SJSA1 (cell line): ENCODE measurements at regions not wholly inside any gene's neighbourhood (a gene's known extent, or its start where the extent isn't known, plus 50 kb on each side); places are given as distances from the start of the nearest gene placed in this dataset.

ENCODE experiments used
- DNase-seq, 2 experiments: peaks; one replicate each; pipeline ENCODE4 v3.0.0-alpha.2; 2015 to 2020; ENCODE audit warnings: low spot score in 2 of 2, low read depth in 1 of 2
- H3K27ac ChIP-seq: fragments of 250-450 bp; sonication (Bioruptor Pico); 2 replicates; pipeline ENCODE4 v1.5.1; 2020; ENCODE audit warnings: mild to moderate bottlenecking, moderate library complexity
- H3K27me3 ChIP-seq: fragments of 250-450 bp; sonication (Bioruptor Pico); replicated peaks from 2 replicates; pipeline ENCODE4 v1.5.1; 2020; ENCODE audit warnings: mild to moderate bottlenecking, moderate library complexity
- H3K36me3 ChIP-seq: fragments of 250-450 bp; sonication (Bioruptor Pico); 2 replicates; pipeline ENCODE4 v1.5.1; 2020; ENCODE audit warnings: mild to moderate bottlenecking
- H3K4me1 ChIP-seq: fragments of 250-450 bp; sonication (Bioruptor Pico); replicated peaks from 2 replicates; pipeline ENCODE4 v1.6.1; 2021; ENCODE audit warnings: mild to moderate bottlenecking
- H3K4me3 ChIP-seq: fragments of 250-450 bp; sonication (Bioruptor Pico); 2 replicates; pipeline ENCODE4 v1.5.1; 2020; ENCODE audit warnings: mild to moderate bottlenecking
- H3K9me3 ChIP-seq: fragments of 250-450 bp; sonication (Bioruptor Pico); replicated peaks from 2 replicates; pipeline ENCODE4 v1.5.1; 2020; ENCODE audit warnings: mild to moderate bottlenecking

- H3K4me1 ChIP-seq = no peaks in the 10 kb centered on the region
- no peak overlapping the region for H3K4me3 ChIP-seq
- no peak overlapping the region for H3K27ac ChIP-seq
- no peaks in the 10 kb centered on the region for H3K27me3 ChIP-seq
- H3K9me3 ChIP-seq = no peaks in the 10 kb centered on the region; the same call in 1 of the 2 replicates
- no peaks in the 10 kb centered on the region for H3K36me3 ChIP-seq
- DNase-seq = no peak
Observed at GRCh38 chr3:144369129-144369879, 397.7 kb downstream of the DIPK2A start.

GRCh38 chr3:144375088-144375487 is 403.5 kb downstream of the DIPK2A start:
- no peak for DNase-seq
- no peak overlapping the region for H3K27ac ChIP-seq
- H3K27me3 ChIP-seq = no peaks in the 10 kb centered on the region

GRCh38 chr3:144380849-144381248 is 409.2 kb downstream of the DIPK2A start:
- Histone ChIP-seq H3K4me1 (no peaks in the 10 kb centered on the region), H3K4me3 (no peak overlapping the region), H3K27ac (no peak overlapping the region), H3K27me3 (no peaks in the 10 kb centered on the region), H3K36me3 (no peaks in the 10 kb centered on the region), H3K9me3 (no peaks in the 10 kb centered on the region; the same call in 1 of the 2 replicates)
- no peak for DNase-seq

More at GRCh38 chr3:144375088-144375487, 403.5 kb downstream of the DIPK2A start:
- H3K9me3 ChIP-seq = no peaks in the 10 kb centered on the region; the same call in 1 of the 2 replicates
- no peaks in the 10 kb centered on the region for H3K4me1 ChIP-seq
- H3K36me3 ChIP-seq = no peaks in the 10 kb centered on the region
- H3K4me3 ChIP-seq = no peak overlapping the region

- Histone ChIP-seq H3K4me3 (no peak overlapping the region), H3K27ac (no peak overlapping the region), H3K27me3 (no peaks in the 10 kb centered on the region), H3K9me3 (no peaks in the 10 kb centered on the region; the same call in 1 of the 2 replicates), H3K4me1 (no peaks in the 10 kb centered on the region), H3K36me3 (no peaks in the 10 kb centered on the region)
- DNase-seq = no peak
Observed at GRCh38 chr3:144381607-144382006, 410.0 kb downstream of the DIPK2A start.

GRCh38 chr3:144384241-144384979 is 412.8 kb downstream of the DIPK2A start:
- no peaks in the 10 kb centered on the region for H3K36me3 ChIP-seq
- H3K27me3 ChIP-seq = no peaks in the 10 kb centered on the region
- no peak for DNase-seq
- H3K4me3 ChIP-seq = no peak overlapping the region
- no peaks in the 10 kb centered on the region for H3K9me3 ChIP-seq
- no peak overlapping the region for H3K27ac ChIP-seq
- no peaks in the 10 kb centered on the region for H3K4me1 ChIP-seq

GRCh38 chr3:144390786-144391185 is 419.2 kb downstream of the DIPK2A start:
- no peak for DNase-seq
- Histone ChIP-seq H3K36me3 (no peaks in the 10 kb centered on the region), H3K9me3 (no peaks in the 10 kb centered on the region), H3K4me3 (no peak overlapping the region), H3K27ac (no peak overlapping the region), H3K27me3 (no peaks in the 10 kb centered on the region), H3K4me1 (no peaks in the 10 kb centered on the region)

- Histone ChIP-seq H3K9me3 (no peaks in the 10 kb centered on the region), H3K27ac (no peak overlapping the region), H3K36me3 (no peaks in the 10 kb centered on the region), H3K4me3 (no peak overlapping the region), H3K4me1 (no peaks in the 10 kb centered on the region), H3K27me3 (no peaks in the 10 kb centered on the region)
- DNase-seq = no peak
Observed at GRCh38 chr3:144391236-144391635, 419.6 kb downstream of the DIPK2A start.

GRCh38 chr3:144394032-144394431 is 422.4 kb downstream of the DIPK2A start:
- no peak for DNase-seq
- Histone ChIP-seq H3K4me3 (no peak overlapping the region), H3K27ac (no peak overlapping the region), H3K36me3 (no peaks in the 10 kb centered on the region), H3K4me1 (no peaks in the 10 kb centered on the region), H3K27me3 (no peaks in the 10 kb centered on the region), H3K9me3 (no peaks in the 10 kb centered on the region)

- H3K9me3 ChIP-seq = no peaks in the 10 kb centered on the region
- no peaks in the 10 kb centered on the region for H3K36me3 ChIP-seq
- H3K27me3 ChIP-seq = no peaks in the 10 kb centered on the region
- no peak overlapping the region for H3K4me3 ChIP-seq
- no peak for DNase-seq
- no peaks in the 10 kb centered on the region for H3K4me1 ChIP-seq
- H3K27ac ChIP-seq = no peak overlapping the region
Observed at GRCh38 chr3:144402430-144402829, 430.8 kb downstream of the DIPK2A start.

- Histone ChIP-seq H3K36me3 (no peaks in the 10 kb centered on the region), H3K9me3 (no peaks in the 10 kb centered on the region), H3K27me3 (no peaks in the 10 kb centered on the region), H3K4me3 (no peak overlapping the region), H3K27ac (no peak overlapping the region), H3K4me1 (no peaks in the 10 kb centered on the region)
- DNase-seq = no peak
Observed at GRCh38 chr3:144403040-144403457, 431.4 kb downstream of the DIPK2A start.

- Histone ChIP-seq H3K27me3 (no peaks in the 10 kb centered on the region), H3K27ac (no peak overlapping the region), H3K4me3 (no peak overlapping the region), H3K9me3 (no peaks in the 10 kb centered on the region), H3K4me1 (no peaks in the 10 kb centered on the region), H3K36me3 (no peaks in the 10 kb centered on the region)
- DNase-seq = no peak
Observed at GRCh38 chr3:144407335-144407734, 435.7 kb downstream of the DIPK2A start.

GRCh38 chr3:144409319-144409718 is 437.7 kb downstream of the DIPK2A start:
- no peaks in the 10 kb centered on the region for H3K27me3 ChIP-seq
- DNase-seq = no peak
- no peaks in the 10 kb centered on the region for H3K9me3 ChIP-seq
- no peak overlapping the region for H3K4me3 ChIP-seq
- H3K4me1 ChIP-seq = no peaks in the 10 kb centered on the region
- H3K36me3 ChIP-seq = no peaks in the 10 kb centered on the region
- no peak overlapping the region for H3K27ac ChIP-seq

- DNase-seq = no peak
- Histone ChIP-seq H3K36me3 (no peaks in the 10 kb centered on the region), H3K4me1 (no peaks in the 10 kb centered on the region), H3K27ac (no peak overlapping the region), H3K27me3 (no peaks in the 10 kb centered on the region), H3K9me3 (no peaks in the 10 kb centered on the region), H3K4me3 (no peak overlapping the region)
Observed at GRCh38 chr3:144413068-144413467, 441.4 kb downstream of the DIPK2A start.

- Histone ChIP-seq H3K4me1 (no peaks in the 10 kb centered on the region), H3K27me3 (no peaks in the 10 kb centered on the region), H3K4me3 (no peak overlapping the region), H3K9me3 (no peaks in the 10 kb centered on the region), H3K36me3 (no peaks in the 10 kb centered on the region), H3K27ac (no peak overlapping the region)
- DNase-seq = no peak
Observed at GRCh38 chr3:144415492-144415891, 443.9 kb downstream of the DIPK2A start.
